HepG2 (cell line): ENCODE measurements at regions not wholly inside any gene's neighbourhood (a gene's known extent, or its start where the extent isn't known, plus 50 kb on each side); places are given as distances from the start of the nearest gene placed in this dataset.

ENCODE experiments used
- ASH2L ChIP-seq: fragments of 300-600, 200-600 bp; sonication (generic); IDR thresholded peaks from 2 replicates; pipeline ENCODE4 v1.7.0; 2017; ENCODE audit warnings: low read depth, mild to moderate bottlenecking, moderate library complexity, mixed read lengths, low read length; ENCODE audit not compliant: insufficient read length
- RFX5 ChIP-seq: IDR thresholded peaks from 2 replicates; pipeline ENCODE4 v1.6.1; 2011; ENCODE audit warnings: low read depth, low read length, improper control_type of control experiment
- SRF ChIP-seq: IDR thresholded peaks from 2 replicates; pipeline ENCODE4 v1.6.1; 2011; ENCODE audit warnings: mild to moderate bottlenecking, low read depth, low read length, moderate library complexity
- ZBTB3 ChIP-seq: sonication (generic); formaldehyde crosslinking; IDR thresholded peaks from 2 replicates; pipeline ENCODE4 v1.4.0; 2020; ENCODE audit warnings: low read depth, mild to moderate bottlenecking, moderate library complexity, missing genetic modification reagents, borderline replicate concordance
- TF ChIP-seq, protein P1 (sequence below): sonication (generic); formaldehyde crosslinking; IDR thresholded peaks from 2 replicates; pipeline ENCODE4 v1.4.0; 2020; ENCODE audit warnings: mild to moderate bottlenecking, missing genetic modification reagents

GRCh38 chr6:137806914-137807682 is 60.0 kb upstream of the TNFAIP3 start:
- TF ChIP-seq SRF (no peak), RFX5 (no peak), ASH2L (no peak), ZBTB3 (no peak)
- TF ChIP-seq, protein P1, sequence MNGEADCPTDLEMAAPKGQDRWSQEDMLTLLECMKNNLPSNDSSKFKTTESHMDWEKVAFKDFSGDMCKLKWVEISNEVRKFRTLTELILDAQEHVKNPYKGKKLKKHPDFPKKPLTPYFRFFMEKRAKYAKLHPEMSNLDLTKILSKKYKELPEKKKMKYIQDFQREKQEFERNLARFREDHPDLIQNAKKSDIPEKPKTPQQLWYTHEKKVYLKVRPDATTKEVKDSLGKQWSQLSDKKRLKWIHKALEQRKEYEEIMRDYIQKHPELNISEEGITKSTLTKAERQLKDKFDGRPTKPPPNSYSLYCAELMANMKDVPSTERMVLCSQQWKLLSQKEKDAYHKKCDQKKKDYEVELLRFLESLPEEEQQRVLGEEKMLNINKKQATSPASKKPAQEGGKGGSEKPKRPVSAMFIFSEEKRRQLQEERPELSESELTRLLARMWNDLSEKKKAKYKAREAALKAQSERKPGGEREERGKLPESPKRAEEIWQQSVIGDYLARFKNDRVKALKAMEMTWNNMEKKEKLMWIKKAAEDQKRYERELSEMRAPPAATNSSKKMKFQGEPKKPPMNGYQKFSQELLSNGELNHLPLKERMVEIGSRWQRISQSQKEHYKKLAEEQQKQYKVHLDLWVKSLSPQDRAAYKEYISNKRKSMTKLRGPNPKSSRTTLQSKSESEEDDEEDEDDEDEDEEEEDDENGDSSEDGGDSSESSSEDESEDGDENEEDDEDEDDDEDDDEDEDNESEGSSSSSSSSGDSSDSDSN, result no peak
